ENCODE measurements at regions not wholly inside any gene's neighbourhood (a gene's known extent, or its start where the extent isn't known, plus 50 kb on each side); places are given as distances from the start of the nearest gene placed in this dataset.

DNA sequence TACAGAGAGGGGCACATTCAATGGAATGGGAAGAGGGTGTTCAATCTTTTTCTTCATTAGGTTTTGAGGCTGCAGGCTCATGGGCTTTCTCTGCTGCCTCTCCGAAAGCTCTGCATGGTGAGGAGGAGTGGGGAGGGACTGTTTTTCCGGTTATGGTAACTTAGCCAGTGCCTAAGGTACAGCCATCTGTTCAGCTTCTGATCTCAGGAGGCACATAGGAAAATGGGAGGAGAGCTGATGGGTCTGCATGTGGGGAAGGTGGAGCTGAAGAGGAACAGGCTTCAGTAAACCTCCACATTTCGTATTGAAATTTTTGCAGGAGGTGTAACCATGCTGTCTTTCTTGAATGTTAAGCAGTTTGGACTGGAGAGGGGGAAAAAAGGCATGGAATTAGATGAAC lies 1020.4 kb upstream of the WWC1 start:
- DNase-seq (ENCODE audit: low spot score in 2 of 2) (no peak), ATAC-seq (replicated peaks; ENCODE audit: extremely low read depth, poor library complexity, severe bottlenecking) (no peak)
- Mint-ChIP-seq H3K36me3 (ENCODE audit: insufficient read depth) (peaks cover 3% of the 10 kb centered on the region), H3K4me1 (no peaks in the 10 kb centered on the region), H3K27me3 (no peaks in the 10 kb centered on the region), H3K4me3 (no peak overlapping the region), H3K27ac (ENCODE audit: low read depth) (no peak overlapping the region), H3K9me3 (peaks cover 16% of the 10 kb centered on the region)

DNA sequence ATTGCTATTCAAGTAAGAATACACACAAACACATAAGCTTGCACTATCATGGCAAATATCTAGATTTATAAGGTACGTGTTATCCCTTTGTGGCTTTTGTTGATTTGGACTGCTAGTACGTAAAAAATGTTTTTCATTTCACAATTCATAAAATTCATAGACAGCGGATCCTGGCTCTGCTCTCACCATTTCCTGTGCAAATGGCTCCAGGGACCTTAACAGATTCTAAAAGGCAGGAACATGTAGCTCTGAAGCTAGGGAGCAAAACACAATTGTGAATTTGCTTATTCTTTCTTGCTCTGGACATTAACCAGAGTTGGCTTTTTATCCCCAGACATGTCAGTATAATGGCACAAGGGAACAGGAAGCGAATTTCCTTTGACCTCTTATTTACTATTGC lies 1019.9 kb upstream of the WWC1 start:
- DNase-seq (ENCODE audit: low spot score in 2 of 2), result no peak
- Mint-ChIP-seq H3K27me3 (no peaks in the 10 kb centered on the region), H3K9me3 (peaks cover 16% of the 10 kb centered on the region), H3K36me3 (ENCODE audit: insufficient read depth) (peaks cover 3% of the 10 kb centered on the region), H3K4me3 (no peak overlapping the region), H3K4me1 (no peaks in the 10 kb centered on the region), H3K27ac (ENCODE audit: low read depth) (no peak overlapping the region)
- ATAC-seq (replicated peaks; ENCODE audit: extremely low read depth, poor library complexity, severe bottlenecking), result no peak

DNA sequence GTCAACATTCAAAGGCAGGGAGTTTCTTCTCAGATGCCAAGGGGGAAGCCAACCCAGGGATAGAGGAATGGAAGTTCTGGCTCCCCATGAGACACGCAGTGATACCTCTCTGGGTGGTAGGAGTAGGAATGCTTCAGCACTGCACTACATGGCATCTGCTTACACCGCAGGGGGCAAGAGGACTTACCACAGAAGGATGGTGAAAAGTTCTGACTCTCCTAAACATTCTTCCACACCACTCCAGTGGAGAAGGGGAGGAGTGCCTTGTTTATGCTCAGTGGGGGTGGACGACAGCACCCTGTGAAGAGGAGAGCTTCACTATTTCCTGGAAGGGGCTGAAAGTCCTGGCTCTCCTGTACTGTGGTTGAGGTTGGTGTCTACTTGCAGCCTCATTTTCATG lies 1011.3 kb upstream of the WWC1 start:
- Mint-ChIP-seq H3K27me3 (no peaks in the 10 kb centered on the region), H3K4me1 (no peaks in the 10 kb centered on the region), H3K9me3 (peaks cover 22% of the 10 kb centered on the region), H3K27ac (ENCODE audit: low read depth) (no peak overlapping the region), H3K36me3 (ENCODE audit: insufficient read depth) (no peaks in the 10 kb centered on the region), H3K4me3 (no peak overlapping the region)
- DNase-seq (ENCODE audit: low spot score in 2 of 2) (no peak), ATAC-seq (replicated peaks; ENCODE audit: extremely low read depth, poor library complexity, severe bottlenecking) (no peak)

DNA sequence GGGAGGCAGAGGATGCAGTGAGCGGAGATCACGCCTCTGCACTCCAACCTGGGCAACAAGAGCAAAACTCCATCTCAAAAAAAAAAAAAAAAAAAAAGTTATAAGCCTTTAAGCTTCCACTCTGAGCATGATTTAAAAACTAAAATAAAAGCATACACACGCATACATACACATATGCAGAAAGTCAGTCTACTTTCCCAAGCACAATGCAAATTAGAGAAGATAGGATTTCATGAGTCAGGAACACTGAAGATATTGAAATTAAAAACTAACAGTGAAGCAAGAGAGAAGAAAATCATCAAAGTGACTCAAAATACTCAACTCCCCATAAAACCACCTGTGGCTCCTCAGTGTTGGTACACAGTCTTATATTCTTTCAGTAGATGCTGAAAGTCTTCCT lies 1009.5 kb upstream of the WWC1 start:
- DNase-seq (ENCODE audit: low spot score in 2 of 2), result no peak
- Mint-ChIP-seq H3K4me1 (no peaks in the 10 kb centered on the region), H3K27ac (ENCODE audit: low read depth) (no peak overlapping the region), H3K9me3 (peaks cover 26% of the 10 kb centered on the region), H3K4me3 (no peak overlapping the region), H3K36me3 (ENCODE audit: insufficient read depth) (no peaks in the 10 kb centered on the region), H3K27me3 (no peaks in the 10 kb centered on the region)
- no peak for ATAC-seq (replicated peaks; ENCODE audit: extremely low read depth, poor library complexity, severe bottlenecking)

DNA sequence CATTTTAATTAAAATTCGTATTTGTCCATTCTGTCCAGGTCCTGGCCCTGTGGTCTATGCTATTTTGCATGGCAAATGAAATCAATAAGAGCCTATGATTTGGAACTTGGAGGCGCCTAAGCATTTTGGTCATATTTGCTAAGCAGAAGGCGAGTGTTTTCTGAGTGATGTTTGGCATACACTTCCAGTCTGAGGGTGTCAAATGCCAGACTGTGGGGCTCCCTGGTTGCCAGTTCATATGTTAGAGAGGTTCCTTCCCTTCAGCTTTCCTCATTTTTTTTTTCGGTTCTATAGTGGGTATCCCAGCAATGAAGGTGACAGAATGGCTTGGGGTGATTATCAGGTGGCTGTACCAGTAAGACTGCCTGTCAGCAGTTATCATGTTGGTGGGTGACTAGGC lies 1007.8 kb upstream of the WWC1 start:
- DNase-seq (ENCODE audit: low spot score in 2 of 2) (no peak), ATAC-seq (replicated peaks; ENCODE audit: extremely low read depth, poor library complexity, severe bottlenecking) (no peak)
- no peak overlapping the region for H3K27ac Mint-ChIP-seq (ENCODE audit: low read depth)
- H3K4me3 Mint-ChIP-seq, result no peak overlapping the region
- peaks cover 17% of the 10 kb centered on the region for H3K9me3 Mint-ChIP-seq
- no peaks in the 10 kb centered on the region for H3K36me3 Mint-ChIP-seq (ENCODE audit: insufficient read depth)
- H3K27me3 Mint-ChIP-seq, result no peaks in the 10 kb centered on the region
- H3K4me1 Mint-ChIP-seq, result no peaks in the 10 kb centered on the region

DNA sequence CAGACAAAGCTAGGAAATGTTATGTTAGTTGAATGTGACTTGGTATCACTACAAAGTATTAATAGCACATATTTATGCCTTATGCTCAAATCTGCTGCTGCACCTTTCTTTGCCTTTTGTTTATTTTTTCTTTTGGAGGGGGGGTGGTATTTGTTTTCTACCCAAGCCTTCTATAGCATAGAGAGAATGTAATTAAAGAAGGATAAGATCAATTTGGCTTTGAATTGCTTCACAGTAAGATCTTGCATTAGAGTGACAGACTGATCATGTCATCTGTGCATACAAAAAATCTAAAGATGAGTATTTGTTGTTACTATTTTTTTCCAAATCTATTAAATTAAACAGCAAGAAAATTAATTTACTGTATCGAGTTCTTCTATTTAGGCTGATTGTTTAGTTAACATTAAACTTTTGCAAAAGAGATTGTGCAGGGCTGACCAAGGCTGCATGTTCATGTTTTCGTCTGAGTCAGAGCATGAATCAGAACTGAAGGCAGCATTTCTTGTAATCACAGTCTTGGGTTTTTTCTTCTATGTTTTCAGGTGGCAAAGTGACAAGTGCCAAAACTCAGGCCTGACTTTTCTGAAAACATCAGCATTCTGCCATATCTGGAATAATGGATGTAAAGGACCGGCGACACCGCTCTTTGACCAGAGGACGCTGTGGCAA lies 1007.1 kb upstream of the WWC1 start:
- Mint-ChIP-seq H3K36me3 (ENCODE audit: insufficient read depth) (no peaks in the 10 kb centered on the region), H3K4me3 (no peak overlapping the region), H3K27me3 (no peaks in the 10 kb centered on the region), H3K4me1 (no peaks in the 10 kb centered on the region), H3K27ac (ENCODE audit: low read depth) (no peak overlapping the region), H3K9me3 (peaks cover 16% of the 10 kb centered on the region)
- ATAC-seq (replicated peaks; ENCODE audit: extremely low read depth, poor library complexity, severe bottlenecking) (no peak), DNase-seq (ENCODE audit: low spot score in 2 of 2) (no peak)

DNA sequence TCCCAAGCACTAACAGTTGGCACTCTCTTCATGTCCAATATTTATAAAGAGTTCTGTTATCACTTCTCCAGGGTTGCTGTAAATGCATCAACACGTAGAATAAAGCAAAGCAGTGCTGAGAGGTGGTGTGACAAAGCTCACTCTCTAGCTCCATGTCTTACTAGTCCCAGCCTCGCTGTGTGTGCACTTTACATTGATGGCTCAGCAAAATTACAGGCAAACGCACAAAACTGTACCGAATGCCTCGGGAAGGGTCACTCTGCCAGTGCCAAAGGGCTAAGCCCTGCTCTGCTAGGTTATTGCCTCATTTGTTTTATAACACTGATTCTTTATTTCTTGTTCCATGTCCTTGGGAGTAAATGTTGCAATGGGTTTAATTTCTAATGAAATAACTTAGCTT lies 1005.9 kb upstream of the WWC1 start:
- peaks cover 13% of the 10 kb centered on the region for H3K9me3 Mint-ChIP-seq
- H3K4me1 Mint-ChIP-seq, result no peaks in the 10 kb centered on the region
- H3K36me3 Mint-ChIP-seq (ENCODE audit: insufficient read depth), result no peaks in the 10 kb centered on the region
- no peaks in the 10 kb centered on the region for H3K27me3 Mint-ChIP-seq
- ATAC-seq (replicated peaks; ENCODE audit: extremely low read depth, poor library complexity, severe bottlenecking), result no peak
- no peak for DNase-seq (ENCODE audit: low spot score in 2 of 2)
- no peak overlapping the region for H3K4me3 Mint-ChIP-seq
- no peak overlapping the region for H3K27ac Mint-ChIP-seq (ENCODE audit: low read depth)

DNA sequence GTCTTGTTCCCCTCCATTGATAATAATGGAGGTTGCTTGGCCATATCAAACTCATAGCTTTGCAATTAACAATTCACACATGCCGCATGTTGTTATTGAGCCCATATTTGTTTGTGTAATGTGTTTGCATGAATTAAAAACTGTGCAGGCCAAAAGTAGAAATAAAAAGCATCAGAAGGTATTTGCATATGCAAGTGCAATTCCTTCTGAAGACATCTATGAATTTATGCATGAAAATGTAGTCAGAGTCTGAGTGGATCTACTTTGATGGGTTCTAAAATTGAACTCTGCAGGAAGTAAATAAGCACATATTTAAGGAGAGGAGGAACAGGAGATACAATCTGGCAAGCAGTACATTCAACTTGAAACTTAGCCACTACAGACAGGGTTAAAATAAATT lies 1004.6 kb upstream of the WWC1 start:
- DNase-seq (ENCODE audit: low spot score in 2 of 2) (no peak), ATAC-seq (replicated peaks; ENCODE audit: extremely low read depth, poor library complexity, severe bottlenecking) (no peak)
- Mint-ChIP-seq H3K4me1 (no peaks in the 10 kb centered on the region), H3K36me3 (ENCODE audit: insufficient read depth) (no peaks in the 10 kb centered on the region), H3K4me3 (no peak overlapping the region), H3K9me3 (peaks cover 17% of the 10 kb centered on the region), H3K27me3 (no peaks in the 10 kb centered on the region), H3K27ac (ENCODE audit: low read depth) (no peak overlapping the region)

DNA sequence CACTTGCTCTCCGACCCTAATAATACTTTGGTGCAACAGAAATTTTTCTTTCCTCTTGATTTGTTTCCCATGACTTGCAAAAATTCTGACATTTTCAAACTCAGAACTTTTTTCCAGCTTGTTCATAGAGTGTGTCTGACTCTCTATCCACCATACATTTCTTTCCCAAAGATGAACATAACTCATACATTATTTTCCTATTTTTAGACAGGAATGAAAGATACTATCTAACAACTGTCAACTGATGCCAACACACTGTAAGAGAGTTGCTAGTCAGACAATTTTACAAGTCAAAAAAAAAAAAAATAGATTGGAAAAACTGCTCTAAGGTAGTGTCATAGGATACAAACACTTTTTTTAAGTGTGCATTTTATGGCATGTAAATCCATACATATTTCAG lies 1001.0 kb upstream of the WWC1 start:
- no peak for ATAC-seq (replicated peaks; ENCODE audit: extremely low read depth, poor library complexity, severe bottlenecking)

DNA sequence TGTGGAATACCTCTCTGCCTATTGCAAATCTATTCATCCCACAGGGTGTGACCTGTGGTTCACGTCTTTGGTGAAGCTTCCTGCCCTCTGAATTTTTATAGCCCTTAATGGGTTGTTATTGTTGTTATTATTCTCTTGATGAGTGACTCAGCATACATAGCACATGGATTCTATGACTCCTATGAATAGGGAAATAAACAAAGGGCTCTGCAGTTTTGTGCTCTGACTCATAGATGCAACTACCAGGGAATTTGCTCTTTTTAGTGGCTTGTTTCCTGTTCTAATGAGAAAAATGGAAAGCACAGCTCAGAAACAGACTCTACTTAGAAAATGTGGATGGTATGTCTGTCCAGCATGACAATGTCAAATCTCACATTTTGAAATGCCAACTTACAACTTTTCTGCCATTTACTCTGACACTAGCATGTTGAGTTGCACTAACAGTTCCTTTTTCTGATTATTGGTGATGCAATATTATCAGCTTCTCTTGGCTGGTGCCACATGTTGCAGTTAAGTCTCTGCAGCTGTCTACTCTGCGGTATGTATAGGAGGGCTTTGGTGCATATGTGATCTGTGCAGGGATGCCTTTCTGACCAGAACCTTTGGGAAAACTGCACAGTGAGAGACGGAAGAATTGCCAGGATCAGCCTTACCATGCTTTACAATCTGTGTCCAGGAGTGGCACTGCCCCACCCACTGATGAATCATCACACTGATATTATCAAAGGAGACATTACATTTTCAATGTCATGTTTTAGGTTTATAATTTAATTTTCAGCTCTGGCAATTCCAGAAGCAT lies 996.4 kb upstream of the WWC1 start:
- H3K36me3 Mint-ChIP-seq (ENCODE audit: insufficient read depth), result no peaks in the 10 kb centered on the region
- no peak overlapping the region for H3K4me3 Mint-ChIP-seq
- no peaks in the 10 kb centered on the region for H3K27me3 Mint-ChIP-seq
- H3K9me3 Mint-ChIP-seq, result peaks cover 43% of the 10 kb centered on the region
- H3K4me1 Mint-ChIP-seq, result no peaks in the 10 kb centered on the region
- no peak overlapping the region for H3K27ac Mint-ChIP-seq (ENCODE audit: low read depth)
- ATAC-seq (replicated peaks; ENCODE audit: extremely low read depth, poor library complexity, severe bottlenecking), result no peak
- no peak for DNase-seq (ENCODE audit: low spot score in 2 of 2)

More for the DNA sequence above, 1001.0 kb upstream of the WWC1 start:
- Mint-ChIP-seq H3K4me1 (no peaks in the 10 kb centered on the region), H3K9me3 (peaks cover 28% of the 10 kb centered on the region), H3K27ac (ENCODE audit: low read depth) (no peak overlapping the region), H3K27me3 (no peaks in the 10 kb centered on the region), H3K36me3 (ENCODE audit: insufficient read depth) (no peaks in the 10 kb centered on the region), H3K4me3 (no peak overlapping the region)
- no peak for DNase-seq (ENCODE audit: low spot score in 2 of 2)

DNA sequence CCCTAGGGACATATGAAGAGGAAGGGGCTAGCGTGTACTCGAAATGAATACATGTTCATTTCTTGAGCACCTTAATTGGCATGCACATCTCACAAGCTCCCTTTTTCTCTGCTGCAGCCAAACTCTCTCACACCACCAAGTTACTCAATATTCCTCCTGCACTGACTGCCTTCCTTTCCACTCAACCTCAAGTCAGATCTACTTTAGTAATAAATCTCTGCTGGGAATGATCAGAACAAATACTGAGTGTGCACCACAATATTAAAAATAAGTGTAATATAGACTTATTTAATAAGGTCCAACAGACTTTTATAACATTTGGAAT lies 995.8 kb upstream of the WWC1 start:
- Mint-ChIP-seq H3K4me1 (no peaks in the 10 kb centered on the region), H3K27me3 (no peaks in the 10 kb centered on the region), H3K4me3 (no peak overlapping the region), H3K27ac (ENCODE audit: low read depth) (no peak overlapping the region), H3K36me3 (ENCODE audit: insufficient read depth) (no peaks in the 10 kb centered on the region), H3K9me3 (peaks cover 49% of the 10 kb centered on the region)
- DNase-seq (ENCODE audit: low spot score in 2 of 2) (no peak), ATAC-seq (replicated peaks; ENCODE audit: extremely low read depth, poor library complexity, severe bottlenecking) (no peak)

DNA sequence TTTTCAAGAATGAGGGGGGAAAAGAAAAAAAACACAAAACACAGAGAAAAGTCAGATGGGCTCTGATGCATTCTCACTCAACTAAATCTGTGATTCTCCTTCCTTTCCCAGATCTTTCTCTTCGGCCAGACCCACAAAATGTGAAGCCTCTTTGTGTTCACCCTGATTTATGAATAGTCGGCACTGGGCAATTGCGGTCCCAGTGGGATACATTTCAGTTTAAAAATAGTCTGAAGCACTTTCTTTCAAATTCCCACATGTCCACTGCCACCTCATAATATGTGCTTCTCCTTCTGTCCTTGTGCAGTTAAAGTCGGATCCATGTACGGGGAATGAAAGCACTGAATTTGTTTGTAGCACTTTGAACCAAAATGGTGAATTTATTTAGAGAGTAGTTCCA lies 995.4 kb upstream of the WWC1 start:
- Mint-ChIP-seq H3K4me3 (no peak overlapping the region), H3K27me3 (no peaks in the 10 kb centered on the region), H3K27ac (ENCODE audit: low read depth) (no peak overlapping the region), H3K9me3 (peaks cover 48% of the 10 kb centered on the region), H3K4me1 (no peaks in the 10 kb centered on the region), H3K36me3 (ENCODE audit: insufficient read depth) (no peaks in the 10 kb centered on the region)
- ATAC-seq (replicated peaks; ENCODE audit: extremely low read depth, poor library complexity, severe bottlenecking), result no peak
- no peak for DNase-seq (ENCODE audit: low spot score in 2 of 2)

DNA sequence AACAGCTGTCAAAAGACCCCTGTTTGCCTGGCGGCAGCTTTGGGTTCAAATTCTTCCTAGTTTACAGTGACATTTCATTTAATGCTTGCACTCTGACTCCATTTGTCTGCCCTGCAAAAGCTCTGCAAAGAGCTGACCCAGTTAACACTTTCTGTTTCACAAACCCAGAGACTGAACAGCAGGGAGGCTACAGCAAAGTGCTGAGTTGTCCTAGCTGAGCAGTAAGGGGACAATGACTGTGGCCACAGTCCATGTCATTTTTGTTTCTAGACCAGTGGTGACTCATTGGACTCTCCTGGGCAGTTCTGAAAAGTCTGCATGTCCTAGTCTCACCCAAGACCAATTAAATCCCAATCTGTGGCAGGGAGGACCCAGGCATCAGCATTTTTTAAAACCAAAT lies 994.8 kb upstream of the WWC1 start:
- DNase-seq (ENCODE audit: low spot score in 2 of 2) (no peak), ATAC-seq (replicated peaks; ENCODE audit: extremely low read depth, poor library complexity, severe bottlenecking) (no peak)
- no peak overlapping the region for H3K27ac Mint-ChIP-seq (ENCODE audit: low read depth)
- H3K4me1 Mint-ChIP-seq, result no peaks in the 10 kb centered on the region
- H3K4me3 Mint-ChIP-seq, result no peak overlapping the region
- no peaks in the 10 kb centered on the region for H3K36me3 Mint-ChIP-seq (ENCODE audit: insufficient read depth)
- H3K27me3 Mint-ChIP-seq, result no peaks in the 10 kb centered on the region
- H3K9me3 Mint-ChIP-seq, result peaks cover 51% of the 10 kb centered on the region
